ENCODE measurements at regions not wholly inside any gene's neighbourhood (a gene's known extent, or its start where the extent isn't known, plus 50 kb on each side); places are given as distances from the start of the nearest gene placed in this dataset.

DNA sequence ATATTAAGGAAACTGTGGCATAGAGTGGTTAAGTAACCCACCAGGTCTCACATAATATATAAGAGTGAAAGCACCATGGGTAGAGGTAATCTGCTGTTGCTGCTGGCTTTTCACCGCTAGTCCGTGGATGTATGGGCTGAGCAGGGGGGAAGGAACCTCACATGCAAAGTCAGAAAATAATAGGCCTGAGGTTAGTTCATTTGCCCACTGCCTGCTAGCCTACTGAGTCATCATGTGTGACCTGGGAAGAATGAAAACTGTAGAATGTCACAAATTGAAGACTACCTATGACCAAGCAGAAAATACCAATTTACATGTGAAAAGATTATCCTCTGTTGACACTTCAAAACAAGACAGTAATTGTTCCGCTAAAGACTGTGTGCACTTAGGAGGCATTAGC is 560.1 kb upstream of the FAT3 start:
- no peaks in the 10 kb centered on the region for H3K27me3 Mint-ChIP-seq (ENCODE audit: unreplicated experiment)
- no peak overlapping the region for H3K4me3 Mint-ChIP-seq (ENCODE audit: unreplicated experiment)
- peaks cover 6% of the 10 kb centered on the region for H3K4me1 Mint-ChIP-seq (ENCODE audit: unreplicated experiment)
- TF ChIP-seq, protein P1, sequence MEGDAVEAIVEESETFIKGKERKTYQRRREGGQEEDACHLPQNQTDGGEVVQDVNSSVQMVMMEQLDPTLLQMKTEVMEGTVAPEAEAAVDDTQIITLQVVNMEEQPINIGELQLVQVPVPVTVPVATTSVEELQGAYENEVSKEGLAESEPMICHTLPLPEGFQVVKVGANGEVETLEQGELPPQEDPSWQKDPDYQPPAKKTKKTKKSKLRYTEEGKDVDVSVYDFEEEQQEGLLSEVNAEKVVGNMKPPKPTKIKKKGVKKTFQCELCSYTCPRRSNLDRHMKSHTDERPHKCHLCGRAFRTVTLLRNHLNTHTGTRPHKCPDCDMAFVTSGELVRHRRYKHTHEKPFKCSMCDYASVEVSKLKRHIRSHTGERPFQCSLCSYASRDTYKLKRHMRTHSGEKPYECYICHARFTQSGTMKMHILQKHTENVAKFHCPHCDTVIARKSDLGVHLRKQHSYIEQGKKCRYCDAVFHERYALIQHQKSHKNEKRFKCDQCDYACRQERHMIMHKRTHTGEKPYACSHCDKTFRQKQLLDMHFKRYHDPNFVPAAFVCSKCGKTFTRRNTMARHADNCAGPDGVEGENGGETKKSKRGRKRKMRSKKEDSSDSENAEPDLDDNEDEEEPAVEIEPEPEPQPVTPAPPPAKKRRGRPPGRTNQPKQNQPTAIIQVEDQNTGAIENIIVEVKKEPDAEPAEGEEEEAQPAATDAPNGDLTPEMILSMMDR (IDR thresholded peaks at IDR 0.05; ENCODE audit: unreplicated experiment), result no peak
- no peak for DNase-seq (ENCODE audit: low spot score)
- H3K9me3 Mint-ChIP-seq (ENCODE audit: unreplicated experiment), result no peaks in the 10 kb centered on the region
- H3K36me3 Mint-ChIP-seq (ENCODE audit: low read depth, unreplicated experiment), result no peaks in the 10 kb centered on the region
- H3K27ac Mint-ChIP-seq (ENCODE audit: unreplicated experiment), result no peak overlapping the region

DNA sequence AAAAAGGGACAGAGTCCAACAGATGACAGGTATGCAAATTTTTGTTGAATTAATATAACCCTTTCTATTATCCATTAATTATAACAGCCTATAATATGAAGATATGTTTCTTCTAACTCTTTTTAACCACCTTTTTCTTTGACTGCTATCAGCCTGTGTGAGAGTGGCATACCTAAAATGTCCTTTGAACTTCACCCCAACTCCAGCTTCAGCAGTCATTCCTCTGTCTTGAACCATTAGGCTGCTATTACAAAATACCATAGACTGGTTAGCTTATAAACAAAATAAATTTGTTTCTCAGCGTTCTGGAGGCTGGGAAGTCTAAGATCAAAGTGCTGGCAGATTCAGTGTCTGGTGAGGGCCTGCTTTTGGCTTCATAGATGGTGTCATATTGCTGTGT is 564.6 kb upstream of the FAT3 start:
- no peaks in the 10 kb centered on the region for H3K4me1 Mint-ChIP-seq (ENCODE audit: unreplicated experiment)
- H3K36me3 Mint-ChIP-seq (ENCODE audit: low read depth, unreplicated experiment), result no peaks in the 10 kb centered on the region
- no peaks in the 10 kb centered on the region for H3K9me3 Mint-ChIP-seq (ENCODE audit: unreplicated experiment)
- H3K4me3 Mint-ChIP-seq (ENCODE audit: unreplicated experiment), result no peak overlapping the region
- TF ChIP-seq, protein P1 (IDR thresholded peaks at IDR 0.05; ENCODE audit: unreplicated experiment), result no peak
- DNase-seq (ENCODE audit: low spot score), result no peak
- no peak overlapping the region for H3K27ac Mint-ChIP-seq (ENCODE audit: unreplicated experiment)
- no peaks in the 10 kb centered on the region for H3K27me3 Mint-ChIP-seq (ENCODE audit: unreplicated experiment)

DNA sequence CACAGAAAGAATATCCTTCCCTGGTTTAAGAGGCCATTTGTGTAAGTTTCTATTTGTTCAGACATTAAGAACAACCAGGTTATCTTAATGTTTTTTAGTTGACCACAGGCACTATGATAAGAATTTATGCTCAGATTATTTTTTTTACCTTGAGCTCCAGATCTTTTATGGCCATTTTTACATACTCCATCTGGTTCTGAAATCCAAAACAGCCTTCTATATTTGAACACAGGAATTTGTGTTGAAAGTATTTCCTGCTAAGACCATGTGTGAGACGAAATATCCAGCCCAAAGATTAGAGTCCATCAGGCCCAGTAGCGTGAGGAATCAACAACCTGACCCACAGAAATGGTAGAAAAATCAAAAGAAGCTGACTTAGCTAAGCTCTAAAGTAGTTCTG is 569.9 kb upstream of the FAT3 start:
- peak overlapping the region; percentile 44 for H3K27ac Mint-ChIP-seq (ENCODE audit: unreplicated experiment)
- H3K27me3 Mint-ChIP-seq (ENCODE audit: unreplicated experiment), result no peaks in the 10 kb centered on the region

DNA sequence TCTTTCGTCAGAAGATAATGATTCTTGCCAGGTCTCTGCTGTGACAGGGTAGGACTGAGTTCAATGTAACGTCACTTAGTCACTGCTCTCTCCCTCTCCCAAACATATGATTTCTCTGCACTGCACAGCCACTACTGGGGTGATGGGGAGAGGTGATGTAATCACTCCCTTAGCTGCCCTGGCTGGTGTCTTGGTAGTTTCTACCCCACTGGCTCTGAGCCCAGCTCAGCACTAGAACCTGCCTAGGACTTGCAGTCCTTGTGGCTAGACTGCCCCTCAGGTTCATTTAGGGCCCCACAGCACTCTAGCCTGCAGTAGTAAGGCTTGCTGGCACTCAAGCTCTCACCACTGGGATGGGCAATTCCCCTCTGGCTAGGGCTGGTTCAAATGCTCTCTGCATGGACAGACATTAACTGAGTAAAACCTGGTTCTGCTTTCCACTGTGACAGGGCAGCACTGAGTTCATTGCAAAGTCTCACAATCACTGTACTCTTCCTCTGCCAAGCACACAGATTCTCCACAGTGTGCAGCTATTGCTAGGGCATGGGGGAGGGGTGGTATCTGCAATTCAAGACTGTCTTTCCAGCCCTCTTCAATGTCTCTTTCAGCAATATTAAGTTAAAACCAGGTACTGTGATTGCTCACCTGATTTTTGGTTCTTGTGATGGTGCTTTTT is 571.4 kb upstream of the FAT3 start:
- Mint-ChIP-seq H3K27ac (ENCODE audit: unreplicated experiment) (no peak overlapping the region), H3K4me3 (ENCODE audit: unreplicated experiment) (no peak overlapping the region), H3K9me3 (ENCODE audit: unreplicated experiment) (no peaks in the 10 kb centered on the region), H3K4me1 (ENCODE audit: unreplicated experiment) (no peaks in the 10 kb centered on the region), H3K36me3 (ENCODE audit: low read depth, unreplicated experiment) (no peaks in the 10 kb centered on the region), H3K27me3 (ENCODE audit: unreplicated experiment) (no peaks in the 10 kb centered on the region)
- no peak for DNase-seq (ENCODE audit: low spot score)
- TF ChIP-seq, protein P1 (IDR thresholded peaks at IDR 0.05; ENCODE audit: unreplicated experiment), result no peak

More for the DNA sequence above, 569.9 kb upstream of the FAT3 start:
- no peaks in the 10 kb centered on the region for H3K9me3 Mint-ChIP-seq (ENCODE audit: unreplicated experiment)
- no peaks in the 10 kb centered on the region for H3K36me3 Mint-ChIP-seq (ENCODE audit: low read depth, unreplicated experiment)
- H3K4me3 Mint-ChIP-seq (ENCODE audit: unreplicated experiment), result no peak overlapping the region
- H3K4me1 Mint-ChIP-seq (ENCODE audit: unreplicated experiment), result no peaks in the 10 kb centered on the region
- no peak for DNase-seq (ENCODE audit: low spot score)
- TF ChIP-seq, protein P1 (IDR thresholded peaks at IDR 0.05; ENCODE audit: unreplicated experiment), result no peak

DNA sequence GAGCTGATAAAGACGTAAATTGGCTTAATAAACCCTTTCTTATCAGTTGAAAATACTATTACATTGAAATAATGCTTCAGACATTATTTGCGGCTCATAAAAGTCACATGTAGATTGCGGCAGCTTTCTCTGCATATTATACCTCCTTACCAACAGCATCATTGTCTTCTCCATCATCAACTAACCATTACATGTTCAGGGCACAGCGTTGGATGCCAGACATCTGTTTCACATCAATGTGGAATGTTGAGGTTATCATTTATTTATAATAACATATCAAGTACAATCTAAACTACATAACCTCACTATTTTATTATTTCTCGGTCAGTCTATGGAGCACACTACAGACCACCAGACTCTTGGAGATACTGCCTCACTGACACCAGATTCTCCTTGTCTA is 573.8 kb upstream of the FAT3 start:
- no peak overlapping the region for H3K27ac Mint-ChIP-seq (ENCODE audit: unreplicated experiment)
- H3K9me3 Mint-ChIP-seq (ENCODE audit: unreplicated experiment), result no peaks in the 10 kb centered on the region
- no peaks in the 10 kb centered on the region for H3K27me3 Mint-ChIP-seq (ENCODE audit: unreplicated experiment)

More for the DNA sequence above, 573.8 kb upstream of the FAT3 start:
- H3K4me1 Mint-ChIP-seq (ENCODE audit: unreplicated experiment), result no peaks in the 10 kb centered on the region
- H3K4me3 Mint-ChIP-seq (ENCODE audit: unreplicated experiment), result no peak overlapping the region
- no peaks in the 10 kb centered on the region for H3K36me3 Mint-ChIP-seq (ENCODE audit: low read depth, unreplicated experiment)
- TF ChIP-seq, protein P1 (IDR thresholded peaks at IDR 0.05; ENCODE audit: unreplicated experiment), result no peak
- no peak for DNase-seq (ENCODE audit: low spot score)
